ES-I3 (cell line): ENCODE measurements at regions not wholly inside any gene's neighbourhood (a gene's known extent, or its start where the extent isn't known, plus 50 kb on each side); places are given as distances from the start of the nearest gene placed in this dataset.

Source experiments
- H3K36me3 ChIP-seq: 2 replicates; pipeline ENCODE4 v1.6.1; 2013; ENCODE audit warnings: mild to moderate bottlenecking, low read length, control low read depth, moderate library complexity; ENCODE audit not compliant: insufficient read depth
- H3K4me1 ChIP-seq: 2 replicates; pipeline ENCODE4 v1.6.1; 2013; ENCODE audit warnings: mild to moderate bottlenecking, control low read depth, low read length; ENCODE audit not compliant: insufficient read depth
- H3K9ac ChIP-seq: 2 replicates; pipeline ENCODE4 v1.6.1; 2013; ENCODE audit warnings: low read depth, mild to moderate bottlenecking, low read length, moderate library complexity
- H3K9me3 ChIP-seq: 2 replicates; pipeline ENCODE4 v1.6.1; 2013; ENCODE audit warnings: mild to moderate bottlenecking, low read length, moderate library complexity; ENCODE audit not compliant: control insufficient read depth, insufficient read depth

DNA sequence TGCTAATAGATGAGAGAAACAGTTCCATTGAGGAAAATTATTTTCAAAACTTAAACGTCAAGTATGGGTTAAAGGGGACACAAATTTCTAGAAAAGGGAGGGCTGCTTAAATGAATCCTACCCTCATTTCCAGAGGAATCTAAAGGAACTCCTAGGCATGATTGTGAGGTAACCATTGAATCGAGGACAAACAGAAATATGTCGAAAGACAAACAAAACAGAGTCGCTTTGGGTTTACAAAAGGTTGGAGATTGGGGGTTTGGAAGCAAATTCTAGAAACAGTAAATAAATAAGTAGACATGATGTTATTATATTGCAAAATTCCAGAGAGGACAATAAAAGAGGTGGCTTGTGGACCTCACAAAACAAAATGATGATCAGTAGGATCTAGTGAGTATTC lies 173.1 kb downstream of the FTCDNL1 start:
- Histone ChIP-seq H3K4me1 (no peaks in the 10 kb centered on the region), H3K9me3 (no peaks in the 10 kb centered on the region), H3K36me3 (no peaks in the 10 kb centered on the region), H3K9ac (no peak overlapping the region)

GRCh38 chr2:199668645-199669044 lies 182.3 kb downstream of the FTCDNL1 start:
- no peak overlapping the region for H3K9ac ChIP-seq
- H3K36me3 ChIP-seq, result no peaks in the 10 kb centered on the region
- no peaks in the 10 kb centered on the region for H3K9me3 ChIP-seq
- no peaks in the 10 kb centered on the region for H3K4me1 ChIP-seq

DNA sequence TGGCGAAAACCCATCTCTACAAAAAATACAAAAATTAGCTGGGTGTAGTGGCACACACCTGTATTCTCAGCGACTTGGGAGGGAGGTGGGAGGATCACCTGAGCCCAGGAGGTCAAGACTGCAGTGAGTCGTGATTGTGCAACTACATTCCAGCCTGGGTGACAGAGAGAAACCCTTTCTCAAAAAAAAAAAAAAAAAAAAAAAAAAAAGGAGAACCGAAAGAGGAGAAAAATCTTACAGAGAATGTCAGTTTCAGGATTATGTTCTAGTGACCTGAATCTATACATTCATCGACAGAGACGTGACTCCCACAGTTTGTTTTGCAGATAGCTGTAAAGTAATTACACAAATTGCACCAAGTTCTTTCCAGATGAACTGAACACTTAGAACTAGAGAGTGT lies 187.8 kb downstream of the FTCDNL1 start:
- Histone ChIP-seq H3K36me3 (no peaks in the 10 kb centered on the region), H3K9ac (no peak overlapping the region), H3K4me1 (no peaks in the 10 kb centered on the region), H3K9me3 (no peaks in the 10 kb centered on the region)

GRCh38 chr2:199662255-199662654 lies 188.7 kb downstream of the FTCDNL1 start:
- Histone ChIP-seq H3K9me3 (no peaks in the 10 kb centered on the region), H3K36me3 (no peaks in the 10 kb centered on the region), H3K4me1 (no peaks in the 10 kb centered on the region), H3K9ac (no peak overlapping the region)

DNA sequence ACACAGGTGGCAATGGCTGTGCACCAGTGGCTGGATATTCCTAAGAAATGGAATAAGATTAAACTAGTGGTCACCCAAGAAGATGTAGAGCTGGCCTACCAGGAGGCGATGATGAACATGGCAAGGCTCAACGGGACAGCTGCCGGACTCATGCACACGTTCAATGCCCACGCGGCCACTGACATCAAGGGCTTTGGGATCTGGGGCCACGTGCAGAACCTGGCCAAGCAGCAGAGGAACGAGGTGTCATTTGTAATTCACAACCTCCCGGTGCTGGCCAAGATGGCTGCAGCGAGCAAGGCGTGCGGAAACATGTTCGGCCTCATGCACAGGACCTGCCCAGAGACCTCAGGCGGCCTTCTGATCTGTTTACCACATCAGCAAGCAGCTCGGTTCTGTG lies 190.8 kb downstream of the FTCDNL1 start:
- Histone ChIP-seq H3K36me3 (no peaks in the 10 kb centered on the region), H3K4me1 (no peaks in the 10 kb centered on the region), H3K9ac (no peak overlapping the region), H3K9me3 (no peaks in the 10 kb centered on the region)

- H3K9ac ChIP-seq, result peak overlapping the region; percentile 65; the same call in 1 of the 2 replicates
- H3K4me1 ChIP-seq, result no peaks in the 10 kb centered on the region
- no peaks in the 10 kb centered on the region for H3K9me3 ChIP-seq
- H3K36me3 ChIP-seq, result no peaks in the 10 kb centered on the region
Observed at GRCh38 chr2:199659207-199659606, 191.8 kb downstream of the FTCDNL1 start.

DNA sequence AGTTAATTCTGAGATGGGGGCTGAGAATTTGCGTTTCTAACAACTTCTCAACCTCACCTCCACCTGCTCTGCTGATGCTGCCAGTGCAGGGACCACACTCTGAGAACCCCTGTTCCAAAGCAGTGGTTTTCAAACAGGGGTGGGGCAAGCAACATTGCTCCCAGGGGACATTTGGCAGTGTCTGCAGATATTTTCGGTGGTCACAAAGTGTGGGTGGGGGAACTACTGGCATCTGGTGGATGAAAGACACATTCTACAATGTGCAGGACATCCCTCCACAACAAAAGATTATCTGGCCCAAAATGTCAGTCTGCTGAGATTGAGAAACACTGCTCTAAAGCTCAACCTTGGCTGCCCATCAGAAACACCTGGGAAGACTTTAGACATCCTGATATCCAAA lies 188.7 kb upstream of the SATB2 start:
- Histone ChIP-seq H3K9me3 (no peaks in the 10 kb centered on the region; the same call in 1 of the 2 replicates), H3K9ac (no peak overlapping the region), H3K36me3 (no peaks in the 10 kb centered on the region), H3K4me1 (no peaks in the 10 kb centered on the region)

- H3K4me1 ChIP-seq, result no peaks in the 10 kb centered on the region
- no peaks in the 10 kb centered on the region for H3K36me3 ChIP-seq
- H3K9me3 ChIP-seq, result no peaks in the 10 kb centered on the region
- no peak overlapping the region for H3K9ac ChIP-seq
Observed at GRCh38 chr2:199631129-199631528, 173.4 kb upstream of the SATB2 start.

- Histone ChIP-seq H3K9ac (no peak overlapping the region), H3K9me3 (no peaks in the 10 kb centered on the region), H3K36me3 (no peaks in the 10 kb centered on the region), H3K4me1 (no peaks in the 10 kb centered on the region)
Observed at GRCh38 chr2:199629301-199629700, 171.6 kb upstream of the SATB2 start.

DNA sequence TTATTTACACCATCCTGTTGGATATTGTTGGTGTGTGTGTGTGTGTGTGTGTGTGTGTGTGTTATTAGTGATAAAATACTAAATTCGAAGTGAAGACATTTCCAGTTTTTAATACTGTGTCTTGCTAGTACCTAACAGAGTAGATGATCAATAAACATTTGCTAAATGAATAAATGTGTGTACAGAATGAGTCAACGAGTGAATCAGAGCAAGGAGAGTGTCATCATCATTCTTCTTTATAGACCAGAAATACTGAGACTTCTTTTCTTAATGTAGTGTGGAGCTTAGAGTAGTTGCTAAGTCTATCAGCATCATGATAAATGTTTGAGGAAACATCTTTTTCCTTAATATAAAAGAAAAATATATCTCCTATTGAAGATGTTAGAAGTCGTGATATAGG lies 169.7 kb upstream of the SATB2 start:
- no peaks in the 10 kb centered on the region for H3K9me3 ChIP-seq
- H3K9ac ChIP-seq, result no peak overlapping the region
- H3K4me1 ChIP-seq, result no peaks in the 10 kb centered on the region
- no peaks in the 10 kb centered on the region for H3K36me3 ChIP-seq

GRCh38 chr2:199624958-199625357 lies 167.2 kb upstream of the SATB2 start:
- Histone ChIP-seq H3K9ac (no peak overlapping the region), H3K9me3 (no peaks in the 10 kb centered on the region)

DNA sequence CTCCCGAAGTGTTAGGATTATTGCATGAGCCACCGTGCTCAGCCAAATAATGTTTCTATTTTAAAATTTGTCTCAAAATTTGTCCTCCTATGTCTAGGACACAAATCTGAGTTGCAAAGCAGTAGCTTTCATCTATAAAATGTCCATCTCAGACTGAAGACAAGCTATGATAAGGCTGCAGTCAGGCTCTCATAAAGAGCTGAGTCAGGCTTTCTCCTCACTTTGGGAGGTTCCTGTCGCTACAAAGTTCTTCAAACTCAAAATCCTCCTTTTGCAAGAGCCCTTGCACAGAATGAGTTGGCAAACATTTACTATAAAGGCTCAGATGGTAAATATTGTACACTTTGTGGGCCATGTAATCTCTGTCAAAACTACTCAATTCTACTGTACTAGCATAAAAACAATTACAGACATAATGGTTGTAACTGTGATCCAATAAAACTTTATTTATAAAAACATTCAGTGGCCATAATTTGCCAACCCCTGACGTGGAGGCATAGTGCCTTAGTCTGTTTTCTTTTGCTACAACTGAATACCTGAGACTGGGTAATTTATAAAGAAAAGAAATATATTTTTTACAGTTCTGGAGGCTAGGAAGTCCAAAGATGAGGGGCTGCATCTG lies 154.9 kb upstream of the SATB2 start:
- Histone ChIP-seq H3K9ac (no peak overlapping the region), H3K36me3 (no peaks in the 10 kb centered on the region), H3K4me1 (no peaks in the 10 kb centered on the region), H3K9me3 (no peaks in the 10 kb centered on the region)

More at GRCh38 chr2:199624958-199625357, 167.2 kb upstream of the SATB2 start:
- no peaks in the 10 kb centered on the region for H3K36me3 ChIP-seq
- no peaks in the 10 kb centered on the region for H3K4me1 ChIP-seq

DNA sequence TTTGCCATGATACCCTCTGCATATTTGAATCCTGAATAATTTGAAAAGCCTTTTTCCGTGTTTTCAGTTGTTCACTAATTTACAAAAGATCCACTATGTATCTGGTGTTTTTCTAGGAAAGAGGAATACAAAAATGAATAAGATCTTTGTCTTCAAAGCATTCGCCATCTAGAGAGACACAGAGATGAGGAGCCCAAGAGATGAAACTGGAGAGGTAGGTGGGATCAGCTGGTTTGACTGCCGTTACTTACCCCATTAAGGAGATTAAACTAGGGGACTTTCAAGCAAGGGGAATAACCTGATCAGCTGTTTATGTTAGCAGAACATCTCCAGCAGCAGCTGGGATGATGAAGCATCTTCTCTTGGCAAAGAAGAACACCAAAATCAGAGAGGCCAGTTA lies 150.2 kb upstream of the SATB2 start:
- Histone ChIP-seq H3K9ac (no peak overlapping the region), H3K9me3 (no peaks in the 10 kb centered on the region), H3K36me3 (no peaks in the 10 kb centered on the region), H3K4me1 (no peaks in the 10 kb centered on the region)

- no peak overlapping the region for H3K9ac ChIP-seq
Observed at GRCh38 chr2:199606193-199606780, 148.5 kb upstream of the SATB2 start.

DNA sequence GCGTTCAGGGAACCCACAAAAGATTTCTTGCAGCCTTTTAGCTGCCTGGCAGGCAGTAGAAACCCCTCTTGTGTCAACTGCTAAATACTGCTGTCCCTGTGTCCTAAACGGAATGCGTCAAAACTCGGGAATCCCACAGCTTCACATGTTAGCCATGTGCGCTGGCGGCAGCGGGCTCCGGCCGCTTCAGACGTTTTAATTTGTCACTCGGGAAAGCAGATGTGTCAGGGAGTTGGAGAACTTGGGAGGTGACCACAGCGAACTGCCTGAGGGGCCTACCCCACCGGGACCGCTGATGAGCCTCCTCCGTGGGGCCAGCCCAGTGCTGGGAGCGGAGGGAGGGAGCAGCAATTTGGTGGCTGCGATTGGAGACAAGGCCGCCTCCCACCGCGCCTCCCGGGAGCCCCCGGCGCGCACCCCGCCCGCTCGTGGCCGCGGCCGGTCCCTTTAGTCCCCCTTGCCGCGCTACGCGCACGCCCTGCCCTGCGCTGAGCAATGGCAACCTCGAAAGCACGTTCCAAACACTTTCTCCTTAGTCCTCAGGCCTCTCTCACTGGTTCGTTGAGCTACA lies 146.1 kb upstream of the SATB2 start:
- H3K9me3 ChIP-seq, result no peaks in the 10 kb centered on the region
- H3K36me3 ChIP-seq, result no peaks in the 10 kb centered on the region
- H3K9ac ChIP-seq, result peak overlapping the region; percentile 22; the same call in 1 of the 2 replicates
- no peaks in the 10 kb centered on the region for H3K4me1 ChIP-seq

More at GRCh38 chr2:199606193-199606780, 148.5 kb upstream of the SATB2 start:
- Histone ChIP-seq H3K4me1 (no peaks in the 10 kb centered on the region), H3K36me3 (no peaks in the 10 kb centered on the region), H3K9me3 (no peaks in the 10 kb centered on the region)
